Sciatic nerve (tissue), 2 donors: ENCODE measurements at regions not wholly inside any gene's neighbourhood (a gene's known extent, or its start where the extent isn't known, plus 50 kb on each side); places are given as distances from the start of the nearest gene placed in this dataset.
"Not testable (repeated sequence)": the region's sequence is repeated elsewhere in the genome, so short reads cannot be mapped to it uniquely, and the experiment has no call there.

Experiments used
- ATAC-seq: fragments of 200-7000 bp; cut with Tn5 transposase; one replicate; pipeline ENCODE4 v1.9.1; 2020; ENCODE audit warnings: mild to moderate bottlenecking, moderate library complexity
- DNase-seq: peaks from one replicate; pipeline ENCODE4 v3.0.0-alpha.2; 2020; ENCODE audit warnings: low spot score
- intact Hi-C: fragments of 100-400 bp; cut with DNase I; formaldehyde crosslinking; loops from one replicate; pipeline ENCODE4 v1.14.2; 2022
- donor health status: DM: no; HTN: no; CAD: no.
- donor health status: DM: no; HTN: no; CAD: no.

GRCh38 chr1:98575955-98576354 lies 85.6 kb upstream of the SNX7 start:
- DNase-seq: no peak
- intact Hi-C loops: no loop called here
- ATAC-seq: no peak

GRCh38 chr1:98565951-98566350 lies 95.6 kb upstream of the SNX7 start:
- ATAC-seq (no peak), DNase-seq (no peak)
- intact Hi-C loops: no loop called here

- DNase-seq: no peak
- intact Hi-C loops: no loop called here
- no peak for ATAC-seq
Observed at GRCh38 chr1:98559291-98559690, 102.2 kb upstream of the SNX7 start.

GRCh38 chr1:98557895-98558294 lies 103.6 kb upstream of the SNX7 start:
- DNase-seq: no peak
- intact Hi-C loops: no loop called here
- no peak for ATAC-seq

GRCh38 chr1:98556521-98557158 lies 104.9 kb upstream of the SNX7 start:
- intact Hi-C loops: no loop called here
- ATAC-seq (no peak), DNase-seq (no peak)

- intact Hi-C loops: no loop called here
- DNase-seq: no peak
- no peak for ATAC-seq
Observed at GRCh38 chr1:98555814-98556213, 105.7 kb upstream of the SNX7 start.

GRCh38 chr1:98552576-98553074 lies 108.9 kb upstream of the SNX7 start:
- ATAC-seq, DNase-seq, intact Hi-C loops: not testable (repeated sequence)

GRCh38 chr1:98550076-98550475 lies 111.4 kb upstream of the SNX7 start:
- intact Hi-C loops: no loop called here
- no peak for DNase-seq
- no peak for ATAC-seq

- intact Hi-C loops: no loop called here
- DNase-seq (no peak), ATAC-seq (no peak)
Observed at GRCh38 chr1:98546319-98546718, 115.2 kb upstream of the SNX7 start.

GRCh38 chr1:98538106-98538505 lies 123.4 kb upstream of the SNX7 start:
- intact Hi-C loops: no loop called here

GRCh38 chr1:98523256-98523655 lies 138.3 kb upstream of the SNX7 start:
- DNase-seq (no peak), ATAC-seq (no peak)
- intact Hi-C loops: no loop called here

More at GRCh38 chr1:98538106-98538505, 123.4 kb upstream of the SNX7 start:
- no peak for ATAC-seq
- DNase-seq: no peak

GRCh38 chr1:98516306-98516705 lies 145.2 kb upstream of the SNX7 start:
- intact Hi-C loops: no loop called here
- ATAC-seq (no peak), DNase-seq (no peak)

- intact Hi-C loops: no loop called here
- DNase-seq: no peak
- no peak for ATAC-seq
Observed at GRCh38 chr1:98515744-98516143, 145.8 kb upstream of the SNX7 start.

- intact Hi-C loops, DNase-seq, ATAC-seq: not testable (repeated sequence)
Observed at GRCh38 chr1:98512216-98512615, 149.3 kb upstream of the SNX7 start.

GRCh38 chr1:98503771-98504170 lies 157.8 kb upstream of the SNX7 start:
- no peak for ATAC-seq
- intact Hi-C loops: no loop called here

GRCh38 chr1:98502937-98503336 lies 158.6 kb upstream of the SNX7 start:
- intact Hi-C loops: no loop called here
- DNase-seq: no peak
- ATAC-seq: no peak

More at GRCh38 chr1:98503771-98504170, 157.8 kb upstream of the SNX7 start:
- no peak for DNase-seq

- DNase-seq (no peak), ATAC-seq (no peak)
- intact Hi-C loops: no loop called here
Observed at GRCh38 chr1:98500324-98500723, 161.2 kb upstream of the SNX7 start.

- DNase-seq (no peak), ATAC-seq (no peak)
- intact Hi-C loops: no loop called here
Observed at GRCh38 chr1:98498651-98499050, 162.9 kb upstream of the SNX7 start.

- intact Hi-C loops: no loop called here
- no peak for DNase-seq
Observed at GRCh38 chr1:98497497-98497896, 164.0 kb upstream of the SNX7 start.

GRCh38 chr1:98496256-98496995 lies 165.1 kb upstream of the SNX7 start:
- ATAC-seq (no peak), DNase-seq (no peak)
- intact Hi-C loops: no loop called here

More at GRCh38 chr1:98497497-98497896, 164.0 kb upstream of the SNX7 start:
- no peak for ATAC-seq
